HepG2 (cell line): ENCODE measurements at regions not wholly inside any gene's neighbourhood (a gene's known extent, or its start where the extent isn't known, plus 50 kb on each side); places are given as distances from the start of the nearest gene placed in this dataset.

ENCODE experiments used
- CEBPG ChIP-seq: IDR thresholded peaks from 2 replicates; pipeline ENCODE4 v1.6.1; 2016
- DNMT3B ChIP-seq: conservative IDR thresholded peaks from 2 replicates; pipeline ENCODE4 v1.6.1; 2016; ENCODE audit warnings: missing biosample characterization, control low read depth
- DPF2 ChIP-seq: sonication (generic); formaldehyde crosslinking; IDR thresholded peaks from 2 replicates; pipeline ENCODE4 v1.4.0; 2020; ENCODE audit warnings: mild to moderate bottlenecking, low read depth, missing genetic modification reagents, borderline replicate concordance
- FOXA1 ChIP-seq, 2 experiments: fragments of 450-650 bp in 1 of 2; sonication (generic) in 1 of 2; formaldehyde crosslinking in 1 of 2; IDR thresholded peaks; 2 replicates each; pipeline versions ENCODE4 v1.4.0 to v1.6.1; 2016 to 2020; ENCODE audit warnings: missing genetic modification reagents in 1 of 2
- FOXJ3 ChIP-seq: sonication (generic); formaldehyde crosslinking; IDR thresholded peaks from 2 replicates; pipeline ENCODE4 v1.4.0; 2020; ENCODE audit warnings: missing genetic modification reagents, mild to moderate bottlenecking, borderline replicate concordance
- FOXO4 ChIP-seq: sonication (generic); formaldehyde crosslinking; conservative IDR thresholded peaks from 2 replicates; pipeline ENCODE4 v1.8.1; 2023; ENCODE audit warnings: missing genetic modification reagents
- GATAD2A ChIP-seq: IDR thresholded peaks from 2 replicates; pipeline ENCODE4 v1.6.1; 2016
- HES4 ChIP-seq: sonication (generic); formaldehyde crosslinking; IDR thresholded peaks from 2 replicates; pipeline ENCODE4 v1.9.0; 2021; ENCODE audit warnings: mild to moderate bottlenecking, missing genetic modification reagents, borderline replicate concordance
- HNF1B ChIP-seq: sonication (generic); formaldehyde crosslinking; IDR thresholded peaks from 2 replicates; pipeline ENCODE4 v1.5.1; 2020; ENCODE audit warnings: mild to moderate bottlenecking, moderate library complexity, missing genetic modification reagents
- HOMEZ ChIP-seq: IDR thresholded peaks from 2 replicates; pipeline ENCODE4 v1.6.1; 2016; ENCODE audit warnings: low read depth
- ISX ChIP-seq: sonication (generic); formaldehyde crosslinking; conservative IDR thresholded peaks from 2 replicates; pipeline ENCODE4 v1.5.0; 2020; ENCODE audit warnings: missing genetic modification reagents
- NFE2L1 ChIP-seq: sonication (generic); formaldehyde crosslinking; IDR thresholded peaks from 2 replicates; pipeline ENCODE4 v1.4.0; 2020; ENCODE audit warnings: missing genetic modification reagents, mild to moderate bottlenecking, borderline replicate concordance
- PCBP1 ChIP-seq: fragments of 200-400 bp; formaldehyde crosslinking; IDR thresholded peaks from 2 replicates; pipeline ENCODE4 v1.6.1; 2017; ENCODE audit warnings: mild to moderate bottlenecking, low read depth, low read length, borderline replicate concordance
- RELA ChIP-seq: sonication (generic); formaldehyde crosslinking; IDR thresholded peaks from 2 replicates; pipeline ENCODE4 v1.4.0; 2020; ENCODE audit warnings: missing genetic modification reagents
- REPIN1 ChIP-seq: sonication (generic); formaldehyde crosslinking; IDR thresholded peaks from 2 replicates; pipeline ENCODE4 v1.8.0; 2022; ENCODE audit warnings: missing genetic modification reagents, low read depth, mild to moderate bottlenecking, borderline replicate concordance
- RNF219 ChIP-seq: sonication (generic); formaldehyde crosslinking; IDR thresholded peaks from 2 replicates; pipeline ENCODE4 v1.5.0; 2020; ENCODE audit warnings: mild to moderate bottlenecking, missing genetic modification reagents
- SAP130 ChIP-seq: IDR thresholded peaks from 2 replicates; pipeline ENCODE4 v1.6.1; 2016; ENCODE audit warnings: low read depth
- TBX2 ChIP-seq: sonication (generic); formaldehyde crosslinking; IDR thresholded peaks from 2 replicates; pipeline ENCODE4 v1.5.0; 2020; ENCODE audit warnings: missing genetic modification reagents, mild to moderate bottlenecking, borderline replicate concordance
- ZFP91 ChIP-seq: sonication (generic); formaldehyde crosslinking; IDR thresholded peaks from 2 replicates; pipeline ENCODE4 v1.9.0; 2022; ENCODE audit warnings: missing genetic modification reagents, mild to moderate bottlenecking, borderline replicate concordance
- ZNF256 ChIP-seq: sonication (generic); formaldehyde crosslinking; conservative IDR thresholded peaks from 2 replicates; pipeline ENCODE4 v1.4.0; 2020; ENCODE audit warnings: missing genetic modification reagents
- ZNF367 ChIP-seq: sonication (generic); formaldehyde crosslinking; IDR thresholded peaks from 2 replicates; pipeline ENCODE4 v1.4.0; 2020; ENCODE audit warnings: missing genetic modification reagents, borderline replicate concordance
- ZNF556 ChIP-seq: sonication (generic); formaldehyde crosslinking; IDR thresholded peaks from 2 replicates; pipeline ENCODE4 v1.4.0; 2020; ENCODE audit warnings: mild to moderate bottlenecking, missing genetic modification reagents, borderline replicate concordance
- ZNF772 ChIP-seq: sonication (generic); formaldehyde crosslinking; IDR thresholded peaks from 2 replicates; pipeline ENCODE4 v1.5.0; 2020; ENCODE audit warnings: mild to moderate bottlenecking, missing genetic modification reagents

GRCh38 chr17:31753011-31753410, 106.0 kb downstream of the COPRS start (continued):
- TF ChIP-seq FOXJ3 (CRISPR knock-in tag) = no peak
- no peak for TF ChIP-seq HOMEZ (CRISPR knock-in tag)
- no peak for TF ChIP-seq REPIN1 (CRISPR knock-in tag)
- TF ChIP-seq ZFP91 (CRISPR knock-in tag) = no peak
- TF ChIP-seq DNMT3B (CRISPR knock-in tag) = no peak
- no peak for TF ChIP-seq HNF1B (CRISPR knock-in tag)
- peak; percentile 14; the same call in 1 of the 2 replicates for TF ChIP-seq TBX2 (CRISPR knock-in tag)
- TF ChIP-seq PCBP1 = no peak
- TF ChIP-seq RELA = no peak
- no peak for TF ChIP-seq HES4 (CRISPR knock-in tag)
- no peak for TF ChIP-seq SAP130 (CRISPR knock-in tag)
- TF ChIP-seq RNF219 (CRISPR knock-in tag) = no peak
- TF ChIP-seq ZNF772 (CRISPR knock-in tag) = no peak
- TF ChIP-seq FOXA1 (IDR thresholded peaks at IDR 0.05) = no peak
- 0 out of 2 replicates have a peak, but pooled peaks have one; percentile 11 for TF ChIP-seq FOXA1 (CRISPR knock-in tag; IDR thresholded peaks at IDR 0.05)
- no peak for TF ChIP-seq ISX (CRISPR knock-in tag)
- peak; percentile 37; the same call in 1 of the 2 replicates for TF ChIP-seq CEBPG (CRISPR knock-in tag)
- TF ChIP-seq FOXO4 (CRISPR knock-in tag) = no peak
- TF ChIP-seq NFE2L1 = no peak
- TF ChIP-seq ZNF556 (CRISPR knock-in tag) = no peak
- 0 out of 2 replicates have a peak, but pooled peaks have one; percentile 24 for TF ChIP-seq DPF2 (CRISPR knock-in tag)
- no peak for TF ChIP-seq ZNF256
- TF ChIP-seq GATAD2A (CRISPR knock-in tag) = no peak
- TF ChIP-seq ZNF367 (CRISPR knock-in tag) = no peak
